ENCODE measurements at regions not wholly inside any gene's neighbourhood (a gene's known extent, or its start where the extent isn't known, plus 50 kb on each side); places are given as distances from the start of the nearest gene placed in this dataset.

- TF ChIP-seq POLR2AphosphoS5 (IDR thresholded peaks at IDR 0.05): no peak
- no peak for TF ChIP-seq POLR2A (IDR thresholded peaks at IDR 0.05)
- no peak for TF ChIP-seq CTCF (IDR thresholded peaks at IDR 0.05)
- no peak for TF ChIP-seq EP300 (IDR thresholded peaks at IDR 0.05)
Measured at GRCh38 chr7:41199136-41199535, 503.8 kb downstream of the INHBA start.

Data from stomach (tissue), 4 donors.